Lower leg skin (tissue), 3 donors: ENCODE measurements at regions not wholly inside any gene's neighbourhood (a gene's known extent, or its start where the extent isn't known, plus 50 kb on each side); places are given as distances from the start of the nearest gene placed in this dataset.

Experiments
- POLR2A ChIP-seq, 2 donors: fragments of 450-650 bp; IDR thresholded peaks; one replicate each; pipeline ENCODE4 v1.6.1; 2016 to 2017; ENCODE audit warnings: antibody characterized with exemption in 2 of 2, mild to moderate bottlenecking in 1 of 2, moderate library complexity in 1 of 2
- TF ChIP-seq, protein P1 (sequence below), 3 donors: fragments of 450-650 bp; IDR thresholded peaks; one replicate each; pipeline ENCODE4 v1.5.1; 2016; ENCODE audit warnings: antibody characterized with exemption in 3 of 3, mild to moderate bottlenecking in 3 of 3, moderate library complexity in 2 of 3

DNA sequence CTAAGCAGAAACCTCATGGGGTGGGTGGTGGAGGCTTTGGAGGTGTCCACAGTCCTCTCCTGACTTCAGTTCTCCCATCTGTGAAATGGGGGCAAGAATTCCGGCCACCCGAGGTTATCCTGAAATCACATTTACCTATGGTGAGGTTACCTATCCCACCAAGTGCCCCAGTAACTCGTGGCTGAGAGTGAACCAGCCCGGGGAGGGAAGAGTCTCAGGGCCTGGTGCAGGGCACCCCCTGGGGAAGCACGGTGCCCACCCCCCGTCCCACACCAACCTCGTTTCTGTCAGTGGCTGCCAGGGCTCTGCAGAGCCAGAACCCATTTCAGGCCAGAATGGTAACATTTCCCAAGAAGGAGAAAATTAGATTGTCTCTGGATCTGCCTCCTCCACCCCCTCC, 83.7 kb upstream of the VSTM2B start:
- TF ChIP-seq, protein P1, sequence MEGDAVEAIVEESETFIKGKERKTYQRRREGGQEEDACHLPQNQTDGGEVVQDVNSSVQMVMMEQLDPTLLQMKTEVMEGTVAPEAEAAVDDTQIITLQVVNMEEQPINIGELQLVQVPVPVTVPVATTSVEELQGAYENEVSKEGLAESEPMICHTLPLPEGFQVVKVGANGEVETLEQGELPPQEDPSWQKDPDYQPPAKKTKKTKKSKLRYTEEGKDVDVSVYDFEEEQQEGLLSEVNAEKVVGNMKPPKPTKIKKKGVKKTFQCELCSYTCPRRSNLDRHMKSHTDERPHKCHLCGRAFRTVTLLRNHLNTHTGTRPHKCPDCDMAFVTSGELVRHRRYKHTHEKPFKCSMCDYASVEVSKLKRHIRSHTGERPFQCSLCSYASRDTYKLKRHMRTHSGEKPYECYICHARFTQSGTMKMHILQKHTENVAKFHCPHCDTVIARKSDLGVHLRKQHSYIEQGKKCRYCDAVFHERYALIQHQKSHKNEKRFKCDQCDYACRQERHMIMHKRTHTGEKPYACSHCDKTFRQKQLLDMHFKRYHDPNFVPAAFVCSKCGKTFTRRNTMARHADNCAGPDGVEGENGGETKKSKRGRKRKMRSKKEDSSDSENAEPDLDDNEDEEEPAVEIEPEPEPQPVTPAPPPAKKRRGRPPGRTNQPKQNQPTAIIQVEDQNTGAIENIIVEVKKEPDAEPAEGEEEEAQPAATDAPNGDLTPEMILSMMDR (IDR thresholded peaks at IDR 0.05): no peak
- no peak for TF ChIP-seq POLR2A (IDR thresholded peaks at IDR 0.05)
